OCI-LY7 (cell line): ENCODE measurements at regions not wholly inside any gene's neighbourhood (a gene's known extent, or its start where the extent isn't known, plus 50 kb on each side); places are given as distances from the start of the nearest gene placed in this dataset.

Experiments
- EZH2phosphoT487 ChIP-seq: fragments of 200-600 bp; sonication (generic); IDR thresholded peaks from 2 replicates; pipeline ENCODE4 v1.6.1; 2018; ENCODE audit warnings: low read depth, borderline replicate concordance, mild to moderate bottlenecking, mixed run types, antibody characterized with exemption, low read length, moderate library complexity, mixed read lengths
- TF ChIP-seq, protein P1 (sequence below): fragments of 200-600 bp; sonication (generic); conservative IDR thresholded peaks from 2 replicates; pipeline ENCODE4 v1.5.1; 2014; ENCODE audit warnings: mild to moderate bottlenecking, antibody characterized with exemption, low read length, moderate library complexity, mixed read lengths

DNA sequence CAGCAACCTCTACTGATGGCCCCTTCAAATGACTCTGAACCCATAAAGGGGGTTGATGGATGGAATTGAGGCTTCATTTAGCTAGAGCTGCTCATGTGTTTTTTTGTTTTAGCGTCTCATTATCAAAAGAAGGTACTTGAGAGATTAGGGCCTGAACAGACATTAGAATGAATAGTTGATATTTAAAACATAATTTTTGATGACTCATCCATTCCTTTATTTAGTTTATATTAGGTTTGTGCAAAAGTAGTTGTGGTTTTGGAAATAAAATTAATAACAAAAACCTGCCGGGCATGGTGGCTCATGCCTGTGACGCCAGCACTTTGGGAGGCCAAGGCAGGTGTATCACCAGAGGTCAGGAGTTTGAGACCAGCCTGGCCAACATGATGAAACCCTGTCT is 485.9 kb downstream of the PSAT1 start:
- TF ChIP-seq, protein P1, sequence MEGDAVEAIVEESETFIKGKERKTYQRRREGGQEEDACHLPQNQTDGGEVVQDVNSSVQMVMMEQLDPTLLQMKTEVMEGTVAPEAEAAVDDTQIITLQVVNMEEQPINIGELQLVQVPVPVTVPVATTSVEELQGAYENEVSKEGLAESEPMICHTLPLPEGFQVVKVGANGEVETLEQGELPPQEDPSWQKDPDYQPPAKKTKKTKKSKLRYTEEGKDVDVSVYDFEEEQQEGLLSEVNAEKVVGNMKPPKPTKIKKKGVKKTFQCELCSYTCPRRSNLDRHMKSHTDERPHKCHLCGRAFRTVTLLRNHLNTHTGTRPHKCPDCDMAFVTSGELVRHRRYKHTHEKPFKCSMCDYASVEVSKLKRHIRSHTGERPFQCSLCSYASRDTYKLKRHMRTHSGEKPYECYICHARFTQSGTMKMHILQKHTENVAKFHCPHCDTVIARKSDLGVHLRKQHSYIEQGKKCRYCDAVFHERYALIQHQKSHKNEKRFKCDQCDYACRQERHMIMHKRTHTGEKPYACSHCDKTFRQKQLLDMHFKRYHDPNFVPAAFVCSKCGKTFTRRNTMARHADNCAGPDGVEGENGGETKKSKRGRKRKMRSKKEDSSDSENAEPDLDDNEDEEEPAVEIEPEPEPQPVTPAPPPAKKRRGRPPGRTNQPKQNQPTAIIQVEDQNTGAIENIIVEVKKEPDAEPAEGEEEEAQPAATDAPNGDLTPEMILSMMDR: no peak
- no peak for TF ChIP-seq EZH2phosphoT487
